GM20000 (cell line): ENCODE measurements at regions not wholly inside any gene's neighbourhood (a gene's known extent, or its start where the extent isn't known, plus 50 kb on each side); places are given as distances from the start of the nearest gene placed in this dataset.

Source experiments
- DNase-seq: peaks from one replicate; pipeline ENCODE4 v3.0.0; 2012; ENCODE audit warnings: low spot score
- CTCF ChIP-seq: IDR thresholded peaks from 2 replicates; pipeline ENCODE4 v1.5.1; 2012; ENCODE audit warnings: mild to moderate bottlenecking, control low read depth; ENCODE audit errors: extremely low read depth, missing control alignments

- no peak for TF ChIP-seq CTCF
- no peak for DNase-seq
These were observed 52.7 kb upstream of the TMEM17 start for GRCh38 chr2:62558743-62559142.

- TF ChIP-seq CTCF = no peak
- no peak for DNase-seq
These were observed 50.1 kb upstream of the TMEM17 start for GRCh38 chr2:62556086-62556485.
